ENCODE measurements at regions not wholly inside any gene's neighbourhood (a gene's known extent, or its start where the extent isn't known, plus 50 kb on each side); places are given as distances from the start of the nearest gene placed in this dataset.

GRCh38 chr2:187263675-187264560, 184.1 kb downstream of the CALCRL start:
- in situ Hi-C loops (cut with MboI), result no loop called here
- CTCF ChIA-PET (ENCODE audit: low intra/inter-chr PET ratio), result interaction anchor here (0.7 kb wide), 1 partner anchor 11 kb away, joined by 3 read pairs; no protein-coding TSS in a partner anchor

More at GRCh38 chr2:187263675-187264560, 184.1 kb downstream of the CALCRL start:
- 4% methylated on average over 9 of the region's 9 CpGs for WGBS (ENCODE audit: insufficient coverage, low coverage, missing lambda C conversion rate)
- no peaks in the 10 kb centered on the region for H3K79me2 ChIP-seq (ENCODE audit: control insufficient read depth, insufficient read depth, low read length)
- ATAC-seq (no peak; the same call in 2 of the 3 replicates), DNase-seq (ENCODE audit: extremely low read depth in 1 of 4, low spot score in 3 of 4) (peak in 1 of 4 experiments; percentile 2), FAIRE-seq (no peak)
- no peaks in the 10 kb centered on the region for H3K9me1 ChIP-seq (ENCODE audit: control insufficient read depth, insufficient read depth, low read length)
- H4K20me1 ChIP-seq (replicated peaks; ENCODE audit: control insufficient read depth, insufficient read depth, low read length), result no peaks in the 10 kb centered on the region
- no peak overlapping the region for H3K9ac ChIP-seq (ENCODE audit: insufficient read depth in 1 of 2, low read depth in 2 of 2, low read length in 2 of 2)
- H2AFZ ChIP-seq (ENCODE audit: low read depth, low read length), result 0 out of 2 replicates have a peak overlapping the region, but pooled peaks have one; percentile 41
- BruUV-seq (replicated peaks), result no TSS peak
- no peak overlapping the region for H3K4me3 ChIP-seq
- no peak overlapping the region; the same call in 1 of the 2 replicates for H3K4me2 ChIP-seq (ENCODE audit: insufficient read depth, low read length)
- TF ChIP-seq E2F1 (CRISPR knock-in tag; IDR thresholded peaks at IDR 0.05), result no peak
- no peak for TF ChIP-seq HNRNPL (IDR thresholded peaks at IDR 0.05; ENCODE audit: low read depth, low read length)
- no peak for TF ChIP-seq ERF (CRISPR knock-in tag; IDR thresholded peaks at IDR 0.05)
- TF ChIP-seq USF1 (CRISPR knock-in tag; IDR thresholded peaks at IDR 0.05), result no peak
- TF ChIP-seq HDAC1 (IDR thresholded peaks at IDR 0.05), result no peak
- no peak for TF ChIP-seq PCBP1 (IDR thresholded peaks at IDR 0.05; ENCODE audit: low read depth, low read length, poor library complexity, severe bottlenecking)
- no peak for TF ChIP-seq FOXA1 (IDR thresholded peaks at IDR 0.05; ENCODE audit: borderline replicate concordance)
- TF ChIP-seq COPS2 (conservative IDR thresholded peaks at IDR 0.05), result no peak
- TF ChIP-seq CEBPZ (IDR thresholded peaks at IDR 0.05; ENCODE audit: borderline replicate concordance, low read depth, low read length), result no peak
- no peak for TF ChIP-seq DPF2 (IDR thresholded peaks at IDR 0.05)
- H3K27ac ChIP-seq (ENCODE audit: extremely low read depth, low read depth, low read length), result peak overlapping the region; percentile 44; the same call in 1 of the 3 replicates
- no peaks in the 10 kb centered on the region for H3K4me1 ChIP-seq (replicated peaks in 1 of 2; ENCODE audit: control insufficient read depth in 2 of 2, insufficient read depth in 2 of 2, low read length in 2 of 2)
- intact Hi-C loops (cut with micrococcal nuclease), result loop anchor here (1.0 kb wide), 1 partner anchor 56 kb away; no protein-coding TSS in a partner anchor
- no peaks in the 10 kb centered on the region for H3K9me3 ChIP-seq (replicated peaks; ENCODE audit: control insufficient read depth, insufficient read depth, low read depth, low read length)
- H3K36me3 ChIP-seq (ENCODE audit: control insufficient read depth, insufficient read depth, low read length), result no peaks in the 10 kb centered on the region
- no peaks in the 10 kb centered on the region for H3K27me3 ChIP-seq (ENCODE audit: control insufficient read depth in 2 of 2, insufficient read depth in 2 of 2, low read length in 2 of 2)
- POLR2A ChIA-PET, result no interaction called here

Measured in K562 (cell line).